Upper lobe of right lung (tissue), 1 donor: ENCODE measurements at regions not wholly inside any gene's neighbourhood (a gene's known extent, or its start where the extent isn't known, plus 50 kb on each side); places are given as distances from the start of the nearest gene placed in this dataset.
"Not testable (repeated sequence)": the region's sequence is repeated elsewhere in the genome, so short reads cannot be mapped to it uniquely, and the experiment has no call there.

Experiments
- ATAC-seq: fragments of 200-7000 bp; cut with Tn5 transposase; one replicate; pipeline ENCODE4 v1.9.1; 2020; ENCODE audit warnings: mild to moderate bottlenecking, moderate library complexity
- DNase-seq: peaks from one replicate; pipeline ENCODE4 v3.0.0-alpha.2; 2020
- H3K27ac ChIP-seq: fragments of 200-600 bp; one replicate; pipeline ENCODE4 v1.8.0; 2022
- H3K27me3 ChIP-seq: fragments of 200-600 bp; one replicate; pipeline ENCODE4 v1.8.0; 2022; ENCODE audit warnings: mild to moderate bottlenecking
- H3K36me3 ChIP-seq: fragments of 200-600 bp; one replicate; pipeline ENCODE4 v1.8.0; 2022
- H3K4me1 ChIP-seq: fragments of 200-600 bp; one replicate; pipeline ENCODE4 v1.8.0; 2022
- H3K4me3 ChIP-seq: fragments of 200-600 bp; one replicate; pipeline ENCODE4 v1.8.0; 2022; ENCODE audit warnings: mild to moderate bottlenecking
- H3K9me3 ChIP-seq: fragments of 200-600 bp; one replicate; pipeline ENCODE4 v1.8.0; 2022
- CTCF ChIP-seq: fragments of 200-600 bp; IDR thresholded peaks from one replicate; pipeline ENCODE4 v1.8.0; 2022; ENCODE audit warnings: antibody characterized with exemption
- intact Hi-C: fragments of 100-400 bp; cut with DNase I; formaldehyde crosslinking; loops from one replicate; pipeline ENCODE4 v1.11.0; 2022
- donor health status: DM: no; HTN: yes; CAD: no; lungs with severe emphysema.

- no peak overlapping the region for H3K27ac ChIP-seq
- H3K4me1 ChIP-seq: no peaks in the 10 kb centered on the region
- intact Hi-C loops: no loop called here
- ATAC-seq (peak; percentile 83), DNase-seq (peak; percentile 71)
- H3K36me3 ChIP-seq: no peaks in the 10 kb centered on the region
- no peak overlapping the region for H3K4me3 ChIP-seq
- no peak for TF ChIP-seq CTCF
- no peaks in the 10 kb centered on the region for H3K9me3 ChIP-seq
- H3K27me3 ChIP-seq: no peaks in the 10 kb centered on the region
Observed at GRCh38 chr4:84319124-84319523, 180.0 kb downstream of the NKX6-1 start.

GRCh38 chr4:84317513-84317912 lies 181.6 kb downstream of the NKX6-1 start:
- DNase-seq (no peak), ATAC-seq (no peak)
- Histone ChIP-seq H3K27ac (no peak overlapping the region), H3K36me3 (no peaks in the 10 kb centered on the region), H3K27me3 (no peaks in the 10 kb centered on the region), H3K9me3 (no peaks in the 10 kb centered on the region), H3K4me3 (no peak overlapping the region), H3K4me1 (no peaks in the 10 kb centered on the region)
- no peak for TF ChIP-seq CTCF
- intact Hi-C loops: no loop called here

- intact Hi-C loops: no loop called here
- DNase-seq: no peak
- no peak for TF ChIP-seq CTCF
- ATAC-seq: no peak
- Histone ChIP-seq H3K36me3 (no peaks in the 10 kb centered on the region), H3K4me3 (no peak overlapping the region), H3K27me3 (no peaks in the 10 kb centered on the region), H3K9me3 (no peaks in the 10 kb centered on the region), H3K4me1 (no peaks in the 10 kb centered on the region), H3K27ac (no peak overlapping the region)
Observed at GRCh38 chr4:84312426-84313012, 186.6 kb downstream of the NKX6-1 start.

GRCh38 chr4:84309191-84309590 lies 189.9 kb downstream of the NKX6-1 start:
- H3K9me3 ChIP-seq: no peaks in the 10 kb centered on the region
- no peak for TF ChIP-seq CTCF
- intact Hi-C loops: no loop called here
- H3K27ac ChIP-seq: no peak overlapping the region
- no peaks in the 10 kb centered on the region for H3K36me3 ChIP-seq
- H3K4me1 ChIP-seq: no peaks in the 10 kb centered on the region
- H3K27me3 ChIP-seq: no peaks in the 10 kb centered on the region
- DNase-seq (no peak), ATAC-seq (no peak)
- no peak overlapping the region for H3K4me3 ChIP-seq

GRCh38 chr4:84298719-84299254 lies 200.3 kb downstream of the NKX6-1 start:
- not testable (repeated sequence) for H3K4me3 ChIP-seq, H3K27me3 ChIP-seq

GRCh38 chr4:84298023-84298718 lies 200.9 kb downstream of the NKX6-1 start:
- Histone ChIP-seq H3K27me3 (no peaks in the 10 kb centered on the region), H3K4me1 (no peaks in the 10 kb centered on the region), H3K36me3 (no peaks in the 10 kb centered on the region), H3K27ac (no peak overlapping the region), H3K4me3 (no peak overlapping the region), H3K9me3 (no peaks in the 10 kb centered on the region)
- DNase-seq: no peak
- TF ChIP-seq CTCF: no peak
- intact Hi-C loops: no loop called here
- no peak for ATAC-seq

More at GRCh38 chr4:84298719-84299254, 200.3 kb downstream of the NKX6-1 start:
- H3K27ac ChIP-seq, H3K36me3 ChIP-seq, ATAC-seq, H3K9me3 ChIP-seq, H3K4me1 ChIP-seq, DNase-seq, intact Hi-C loops: not testable (repeated sequence)
